ENCODE measurements at regions not wholly inside any gene's neighbourhood (a gene's known extent, or its start where the extent isn't known, plus 50 kb on each side); places are given as distances from the start of the nearest gene placed in this dataset.

DNA sequence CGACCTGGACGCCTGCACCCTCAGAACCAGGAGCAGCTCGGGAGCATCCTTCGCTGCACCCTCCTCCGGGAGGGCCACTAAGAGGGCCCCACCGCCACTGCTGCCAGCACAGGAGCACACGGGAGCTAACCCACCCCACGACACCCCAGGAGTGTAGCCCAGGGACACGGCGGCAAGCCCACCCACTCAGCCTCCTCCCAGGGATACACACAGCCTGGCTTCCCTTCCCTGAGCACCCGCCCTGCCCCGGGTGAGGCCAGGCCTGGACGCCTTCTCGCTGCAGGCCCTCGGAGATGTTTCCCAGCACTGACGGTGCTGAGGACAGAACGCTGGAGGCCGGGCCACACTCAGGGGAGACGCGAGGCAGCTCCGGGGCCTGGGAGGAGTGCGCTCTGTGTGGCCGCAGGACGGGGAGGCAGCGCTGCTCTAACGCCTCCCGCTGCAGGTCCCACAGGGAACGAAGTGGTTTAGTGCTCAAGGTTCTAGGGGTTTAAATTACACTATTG, 190.4 kb downstream of the BRD1 start:
- DNase-seq: no peak

DNA sequence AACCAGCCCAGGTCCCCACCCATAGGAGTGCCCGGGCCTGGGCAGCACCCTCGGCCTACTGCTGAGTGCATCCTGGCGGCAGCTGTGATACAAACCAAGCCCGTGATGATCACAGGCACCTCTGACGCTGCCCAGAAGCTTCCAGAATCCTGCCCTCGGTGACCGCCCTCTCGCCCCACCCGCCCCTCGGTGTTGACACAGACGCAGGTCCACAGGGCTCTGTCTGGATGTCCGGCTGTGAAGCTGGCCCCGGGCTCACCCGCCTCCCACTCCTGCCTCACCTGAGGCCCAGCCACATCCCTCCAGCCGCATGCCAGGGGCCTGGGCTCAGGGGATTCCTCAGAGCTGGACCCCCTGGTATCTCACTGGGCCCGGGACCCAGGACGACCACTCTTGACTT, 191.0 kb downstream of the BRD1 start:
- no peak for DNase-seq

DNA sequence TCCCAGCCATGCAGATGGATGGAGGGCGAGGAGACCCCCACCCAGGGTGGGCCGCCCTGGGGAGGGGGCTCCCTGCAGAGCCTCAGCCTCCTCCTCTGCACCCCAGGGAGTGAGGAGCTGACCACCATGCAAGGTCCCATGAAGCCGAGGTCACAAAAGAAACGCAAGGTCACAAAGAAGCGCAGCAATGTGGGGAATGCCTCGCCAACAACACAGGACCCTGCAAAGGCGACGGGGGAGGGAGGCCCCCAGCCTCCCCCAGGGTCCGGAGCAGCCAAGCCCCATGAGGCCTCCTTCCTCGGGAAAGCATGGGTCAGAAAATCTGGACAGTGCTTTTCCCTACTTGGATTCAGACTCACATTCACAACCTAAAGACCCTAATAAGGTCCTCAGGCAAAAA, 191.5 kb downstream of the BRD1 start:
- no peak for DNase-seq

- no peak for DNase-seq
These were observed 193.5 kb downstream of the BRD1 start for GRCh38 chr22:49634006-49634772.

GRCh38 chr22:49633010-49633324, 194.7 kb downstream of the BRD1 start:
- no peak for DNase-seq

GRCh38 chr22:49632199-49633009, 195.3 kb downstream of the BRD1 start:
- DNase-seq: no peak

- DNase-seq: no peak
These were observed 197.2 kb downstream of the BRD1 start for GRCh38 chr22:49630448-49630946.

DNA sequence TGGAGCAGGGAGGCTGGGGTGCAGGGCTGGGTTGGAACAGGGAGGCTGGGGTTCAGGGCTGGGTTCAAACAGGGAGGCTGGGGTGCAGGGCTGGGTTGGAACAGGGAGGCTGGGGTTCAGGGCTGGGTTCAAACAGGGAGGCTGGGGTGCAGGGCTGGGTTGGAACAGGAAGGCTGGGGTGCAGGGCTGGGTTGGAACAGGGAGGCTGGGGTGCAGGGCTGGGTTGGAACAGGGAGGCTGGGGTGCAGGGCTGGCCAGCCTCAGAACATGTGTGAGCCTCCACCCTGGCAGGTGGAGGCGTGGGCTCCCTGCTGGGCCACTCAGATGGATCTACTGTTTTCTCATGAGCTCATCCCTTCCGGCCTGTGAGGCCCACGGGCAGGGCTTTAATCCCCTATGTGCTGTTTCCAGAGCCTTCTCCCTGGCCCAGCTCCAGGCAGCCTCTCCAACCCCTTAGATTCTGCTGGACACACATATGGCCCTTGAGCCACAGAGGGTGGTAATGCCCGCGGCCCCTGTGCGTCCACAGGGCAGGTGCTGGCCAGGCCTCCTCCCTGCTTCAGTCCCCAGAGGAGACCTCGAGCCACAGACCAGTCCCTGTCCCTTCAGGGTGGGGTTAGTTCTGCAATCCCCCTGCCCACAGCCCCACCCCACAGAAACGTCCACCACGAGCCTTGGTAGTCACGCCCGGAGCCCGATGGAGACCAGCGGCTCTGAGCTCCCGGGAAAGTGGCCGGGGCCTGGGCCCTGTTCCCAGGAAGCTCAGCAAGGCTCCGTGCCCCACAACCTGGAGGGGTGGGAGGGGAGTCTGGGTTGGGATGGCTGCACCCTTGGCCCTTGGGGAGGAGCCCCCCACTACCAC, 197.9 kb downstream of the BRD1 start:
- no peak for DNase-seq

DNA sequence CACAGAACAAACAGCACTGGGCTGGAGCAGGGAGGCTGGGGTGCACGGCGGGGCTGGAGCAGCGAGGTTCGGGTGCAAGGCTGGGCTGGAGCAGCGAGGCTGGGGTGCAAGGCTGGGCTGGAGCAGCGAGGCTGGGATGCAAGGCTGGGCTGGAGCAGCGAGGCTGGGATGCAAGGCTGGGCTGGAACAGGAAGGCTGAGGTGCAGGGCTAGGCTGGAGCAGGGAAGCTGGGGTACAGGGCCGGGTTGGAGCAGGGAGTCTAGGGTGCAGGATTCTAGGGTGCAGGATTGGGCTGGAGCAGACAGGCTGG, 198.5 kb downstream of the BRD1 start:
- DNase-seq: no peak

DNA sequence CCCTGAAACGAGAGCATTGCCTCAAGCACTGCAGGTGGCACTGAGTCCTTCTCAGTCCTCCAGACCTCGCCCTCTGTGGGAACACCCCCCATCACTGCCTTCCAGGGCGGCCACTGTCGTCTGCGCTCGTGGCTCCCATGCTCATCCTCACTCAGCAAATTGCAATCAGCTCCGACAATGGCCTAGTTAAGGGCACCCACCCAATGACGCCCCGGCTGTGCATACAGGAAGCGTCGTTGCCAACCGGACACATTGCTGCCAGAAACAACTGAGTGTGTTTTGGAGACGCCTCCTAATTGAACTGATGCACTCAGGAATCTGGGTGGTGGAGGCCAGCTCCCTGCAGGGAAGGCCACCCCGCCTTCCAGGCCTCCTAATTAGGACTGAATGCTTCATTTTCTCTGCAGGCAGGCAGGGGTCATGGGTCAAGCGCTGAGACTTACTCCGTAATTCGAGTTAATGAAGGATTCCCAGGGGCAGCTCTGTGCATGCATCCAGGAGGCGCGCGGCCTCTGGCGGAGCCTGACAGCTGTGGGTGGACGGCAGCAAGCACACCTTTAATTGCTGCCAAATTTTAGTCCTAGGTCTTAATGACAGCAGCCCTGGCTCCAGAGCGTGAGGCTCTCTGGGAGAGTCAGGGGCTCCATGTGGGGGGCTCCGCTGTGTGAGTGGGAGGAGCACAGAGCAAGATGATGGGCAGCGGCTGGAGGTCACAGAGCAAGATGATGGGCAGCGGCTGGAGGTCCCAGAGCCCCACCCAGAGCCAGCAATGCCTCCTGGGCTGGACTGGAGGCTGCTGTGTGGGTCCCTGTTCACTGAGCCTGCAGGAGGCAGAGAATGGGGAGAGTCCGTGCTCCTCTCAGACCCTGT, 199.0 kb downstream of the BRD1 start:
- DNase-seq: no peak

DNA sequence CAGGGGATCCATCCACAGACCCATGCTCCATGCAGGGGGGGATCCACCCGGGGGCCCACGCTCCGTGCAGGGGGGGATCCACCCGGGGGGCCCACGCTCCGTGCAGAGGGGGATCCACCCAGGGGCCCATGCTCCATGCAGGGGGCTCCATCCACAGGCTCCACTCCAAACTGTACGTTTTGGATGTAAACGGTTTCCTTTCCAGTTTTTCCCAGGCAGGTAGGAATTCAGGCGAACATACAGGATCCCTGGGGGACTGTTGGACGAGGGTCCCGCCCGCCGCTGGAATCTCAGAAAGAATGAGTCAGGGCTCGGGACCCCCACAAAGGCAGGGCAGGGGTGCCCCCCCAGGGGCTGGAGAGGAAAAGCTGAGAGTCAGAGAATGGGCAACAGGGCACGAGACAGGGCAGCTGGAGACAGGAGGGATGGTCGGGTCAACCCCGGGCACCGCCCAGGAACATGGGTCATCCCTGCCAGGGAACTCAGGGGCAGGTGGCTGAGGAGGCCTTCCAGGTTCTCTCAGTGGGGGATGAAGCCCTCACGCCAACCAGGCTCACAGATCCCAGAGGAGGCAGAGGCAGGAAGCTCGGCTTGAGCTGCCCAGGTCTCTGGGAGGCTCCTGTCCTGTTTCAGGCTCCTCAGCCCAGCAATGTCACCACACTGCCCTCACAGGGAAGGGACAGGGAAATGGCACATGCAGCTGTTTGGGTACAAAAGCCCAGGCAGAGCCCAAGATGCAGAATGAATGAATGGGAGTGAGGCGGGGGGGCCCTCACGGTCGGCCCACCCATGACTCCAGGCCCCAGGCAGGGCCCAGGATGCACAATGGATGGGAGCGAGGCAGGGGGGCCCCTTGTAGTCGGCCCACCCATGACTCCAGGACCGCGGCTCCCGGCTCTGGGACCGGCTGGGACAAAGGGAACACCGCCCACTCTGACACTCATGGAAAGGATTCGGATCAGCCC, 200.2 kb downstream of the BRD1 start:
- no peak for DNase-seq

GRCh38 chr22:49626361-49627216, 201.1 kb downstream of the BRD1 start:
- no peak for DNase-seq

DNA sequence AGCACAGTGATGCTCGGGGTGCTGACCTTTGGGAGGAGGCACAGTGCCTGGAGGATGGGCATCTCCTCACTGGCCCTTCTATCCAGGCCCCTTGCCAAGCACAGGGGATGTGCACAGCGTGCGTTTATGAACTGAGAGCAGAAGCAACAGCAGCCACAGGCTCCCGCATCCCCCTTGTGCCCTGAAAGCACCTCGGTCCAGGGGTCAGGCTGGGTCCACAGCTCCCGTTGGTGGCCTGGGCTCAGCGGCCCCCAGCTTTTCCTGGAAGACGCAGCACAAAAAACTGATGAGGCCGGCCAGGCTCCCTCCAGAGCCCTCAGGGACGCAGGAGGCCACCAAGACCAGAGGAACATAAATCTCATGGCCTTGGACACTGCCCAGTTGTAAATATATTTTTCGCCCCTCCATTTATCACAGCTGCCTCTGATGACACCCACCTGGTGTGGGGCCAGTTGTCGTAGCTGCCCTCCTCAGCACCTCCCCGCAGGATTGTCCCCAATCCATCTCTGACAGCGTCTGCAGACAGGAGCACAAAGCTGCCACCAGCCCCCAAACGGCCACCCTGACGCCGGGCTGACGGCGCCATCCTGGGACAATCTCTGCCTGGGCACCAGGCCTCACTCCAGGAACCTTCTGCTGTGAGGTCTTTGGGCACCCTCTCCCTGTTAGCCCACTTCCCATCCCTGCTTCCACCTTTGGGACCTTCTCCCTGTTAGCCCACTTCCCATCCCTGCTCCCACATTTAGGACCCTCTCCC, 203.1 kb downstream of the BRD1 start:
- no peak for DNase-seq

DNA sequence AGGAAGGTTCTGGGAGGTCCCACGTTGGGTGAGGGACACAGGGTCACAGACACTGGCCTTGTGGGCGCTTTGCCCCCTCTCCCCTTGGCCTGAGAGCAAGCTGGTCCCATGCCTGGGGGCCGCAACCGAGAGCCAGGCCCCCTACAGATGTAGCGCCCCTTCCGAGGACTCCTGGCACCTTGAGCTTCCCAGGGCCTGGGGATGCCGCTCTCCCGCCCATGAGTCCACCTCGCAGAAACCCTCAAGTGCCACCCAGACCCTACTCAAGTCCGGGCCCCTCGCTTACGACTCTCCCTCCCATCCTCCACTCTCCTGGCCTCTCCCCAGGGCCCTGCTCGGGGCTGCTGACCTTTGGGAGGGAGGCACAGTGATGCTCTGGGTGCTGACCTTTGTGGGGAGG, 204.0 kb downstream of the BRD1 start:
- DNase-seq: no peak

GRCh38 chr22:49623176-49623575, 204.5 kb downstream of the BRD1 start:
- DNase-seq: no peak

DNA sequence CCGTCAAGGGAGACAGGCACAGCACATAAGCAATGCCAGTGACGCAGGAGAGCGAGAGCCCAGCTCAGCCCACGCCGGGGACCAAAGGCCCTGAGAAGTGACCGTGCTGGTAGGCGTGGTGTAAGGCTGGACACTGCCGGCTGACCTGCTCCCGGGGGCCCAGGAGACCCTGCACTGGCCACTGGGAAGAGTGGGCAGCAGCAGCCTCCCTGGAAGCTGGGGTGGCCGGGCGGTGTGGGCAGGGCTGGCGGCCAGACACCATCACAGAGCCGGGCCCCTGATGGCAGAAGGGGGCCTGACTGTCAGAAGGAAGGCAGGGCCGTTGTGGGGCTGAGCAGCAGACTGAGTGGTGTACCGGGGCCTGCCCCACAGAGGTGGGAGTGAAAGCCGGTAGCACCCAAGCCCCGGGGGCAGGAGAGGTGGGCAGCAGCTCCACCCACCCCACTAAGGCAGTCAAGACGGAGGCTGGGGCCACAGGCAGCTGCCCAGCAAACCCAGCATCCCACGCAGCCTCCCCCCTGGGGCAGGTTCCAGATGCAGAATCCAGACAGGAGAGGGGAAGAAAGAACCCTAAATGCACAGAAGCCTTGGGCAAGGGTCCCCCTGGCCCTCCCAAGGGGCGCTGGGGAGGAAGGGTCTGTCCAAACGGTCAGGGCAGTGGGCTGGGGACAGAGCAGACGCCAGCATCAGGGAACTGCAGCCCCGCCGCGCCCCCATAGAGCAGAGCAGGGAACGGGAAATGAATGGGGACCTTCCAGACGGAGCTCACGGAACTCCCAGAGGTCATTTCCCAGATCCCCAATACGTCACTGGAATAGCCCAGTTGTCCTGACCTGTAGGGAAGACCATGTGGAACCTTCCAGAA, 205.2 kb downstream of the BRD1 start:
- DNase-seq: no peak

DNA sequence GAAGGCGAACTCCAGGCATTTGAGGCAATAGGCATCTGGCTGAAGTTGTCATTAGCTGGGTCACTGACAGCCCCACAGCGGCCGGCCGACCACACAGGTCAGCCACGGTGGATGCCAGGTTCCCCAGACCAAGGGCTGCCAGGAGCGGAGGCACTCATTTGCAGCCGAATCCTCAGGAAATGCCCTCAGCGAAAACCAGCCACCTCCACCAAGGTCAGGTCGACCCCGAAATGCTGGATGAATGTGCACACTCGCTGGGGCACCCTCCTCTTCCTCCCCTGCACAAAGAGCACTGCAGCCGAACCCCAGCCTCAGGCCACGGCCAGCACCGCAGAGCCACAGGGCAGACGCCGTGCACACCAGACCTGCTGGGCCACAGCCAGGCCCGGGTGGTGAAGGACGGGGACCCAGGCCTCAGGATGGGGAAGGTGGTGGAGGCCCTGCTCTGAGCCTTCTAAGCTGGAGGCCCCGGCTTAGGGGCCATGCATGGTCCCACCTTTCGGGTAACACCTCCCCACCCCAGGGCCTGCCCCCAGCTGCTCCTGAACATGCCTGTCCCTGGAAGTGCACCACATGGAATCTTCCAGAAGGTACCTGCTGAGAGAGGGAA, 206.0 kb downstream of the BRD1 start:
- no peak for DNase-seq

DNA sequence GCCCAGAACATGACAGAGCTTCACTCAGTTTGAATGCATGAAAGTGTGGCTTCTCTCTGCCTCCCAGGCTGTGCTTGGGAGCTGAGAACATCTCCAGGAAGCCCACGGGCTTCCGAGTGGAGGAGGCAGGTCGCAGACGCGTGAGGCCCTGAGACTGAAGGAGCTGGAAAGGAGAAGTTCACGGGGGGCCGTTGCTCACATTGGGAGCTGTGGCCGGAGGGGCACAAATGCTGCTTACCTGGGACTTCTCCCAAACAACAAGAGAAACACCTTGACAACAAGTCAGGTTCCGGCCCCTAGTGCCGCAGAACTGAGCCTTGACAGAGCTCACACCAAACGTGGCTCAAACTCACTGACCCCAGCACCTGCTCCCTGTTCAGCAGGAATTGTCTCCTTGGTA, 207.0 kb downstream of the BRD1 start:
- no peak for DNase-seq
